Peyer's patch (tissue), 4 donors: ENCODE measurements at regions not wholly inside any gene's neighbourhood (a gene's known extent, or its start where the extent isn't known, plus 50 kb on each side); places are given as distances from the start of the nearest gene placed in this dataset.

Experiments
- POLR2A ChIP-seq, 2 donors: fragments of 450-650 bp; IDR thresholded peaks; one replicate each; pipeline ENCODE4 v1.5.1; 2017; ENCODE audit warnings: antibody characterized with exemption in 2 of 2, mild to moderate bottlenecking in 2 of 2, moderate library complexity in 2 of 2
- TF ChIP-seq, protein P1 (sequence below), 6 experiments: fragments of 450-650 bp in 4 of 6; fragments of 200-600 bp in 2 of 6; sonication (generic) in 1 of 6; IDR thresholded peaks; one replicate each; pipeline ENCODE4 v1.5.1; 2017 to 2019; ENCODE audit warnings: antibody characterized with exemption in 6 of 6, mild to moderate bottlenecking in 3 of 6, moderate library complexity in 1 of 6

DNA sequence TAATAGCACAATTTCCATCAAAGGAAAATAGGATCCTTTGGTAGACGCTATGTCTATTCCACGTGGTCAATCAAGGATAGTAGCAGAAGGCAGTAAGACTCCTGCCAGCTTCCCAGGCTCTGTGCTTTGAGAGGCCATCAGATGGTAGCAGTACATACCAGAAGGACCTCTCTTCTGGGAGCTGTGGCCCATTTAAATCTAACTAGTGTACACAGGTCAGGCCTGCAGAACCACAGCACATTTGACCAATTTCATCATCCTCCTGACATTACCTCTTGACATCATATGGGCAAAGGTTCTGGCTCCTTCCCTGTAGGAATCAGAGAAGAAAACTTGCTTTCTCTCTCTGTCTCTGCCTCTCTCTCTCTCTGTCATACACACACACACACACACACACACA is 229.6 kb upstream of the HTR2A start:
- TF ChIP-seq, protein P1, sequence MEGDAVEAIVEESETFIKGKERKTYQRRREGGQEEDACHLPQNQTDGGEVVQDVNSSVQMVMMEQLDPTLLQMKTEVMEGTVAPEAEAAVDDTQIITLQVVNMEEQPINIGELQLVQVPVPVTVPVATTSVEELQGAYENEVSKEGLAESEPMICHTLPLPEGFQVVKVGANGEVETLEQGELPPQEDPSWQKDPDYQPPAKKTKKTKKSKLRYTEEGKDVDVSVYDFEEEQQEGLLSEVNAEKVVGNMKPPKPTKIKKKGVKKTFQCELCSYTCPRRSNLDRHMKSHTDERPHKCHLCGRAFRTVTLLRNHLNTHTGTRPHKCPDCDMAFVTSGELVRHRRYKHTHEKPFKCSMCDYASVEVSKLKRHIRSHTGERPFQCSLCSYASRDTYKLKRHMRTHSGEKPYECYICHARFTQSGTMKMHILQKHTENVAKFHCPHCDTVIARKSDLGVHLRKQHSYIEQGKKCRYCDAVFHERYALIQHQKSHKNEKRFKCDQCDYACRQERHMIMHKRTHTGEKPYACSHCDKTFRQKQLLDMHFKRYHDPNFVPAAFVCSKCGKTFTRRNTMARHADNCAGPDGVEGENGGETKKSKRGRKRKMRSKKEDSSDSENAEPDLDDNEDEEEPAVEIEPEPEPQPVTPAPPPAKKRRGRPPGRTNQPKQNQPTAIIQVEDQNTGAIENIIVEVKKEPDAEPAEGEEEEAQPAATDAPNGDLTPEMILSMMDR (IDR thresholded peaks at IDR 0.05): no peak
- TF ChIP-seq POLR2A (IDR thresholded peaks at IDR 0.05): no peak
